IMR-90 (cell line): ENCODE measurements at regions not wholly inside any gene's neighbourhood (a gene's known extent, or its start where the extent isn't known, plus 50 kb on each side); places are given as distances from the start of the nearest gene placed in this dataset.

ENCODE experiments used
- ATAC-seq: fragments of 200-7000 bp; cut with Tn5 transposase; 2 replicates; pipeline ENCODE4 v1.9.1; 2020; ENCODE audit warnings: low read depth, mild to moderate bottlenecking, moderate library complexity
- BruUV-seq: library from RNA; stranded (reverse); fragments of 400-500 nt; replicated peaks from 2 replicates; lab custom pipeline; 2021; lab: Mats Ljungman, UMichigan
- CTCF ChIA-PET: fragments of 300-600 bp; formaldehyde crosslinking; extraction: SDS; loops from one replicate; lab custom pipeline; 2021; ENCODE audit warnings: antibody characterized with exemption; lab: Yijun Ruan, JAX
- POLR2A ChIA-PET: fragments of 300-600 bp; sonication (Branson Sonifier 250); formaldehyde crosslinking; loops from one replicate; lab custom pipeline; 2022; ENCODE audit warnings: antibody characterized with exemption; ENCODE audit not compliant: unreplicated experiment; lab: Charles Lee
- DNase-seq: peaks from one replicate; pipeline ENCODE4 v3.0.0; 2013
- H2AFZ ChIP-seq: replicated peaks from 2 replicates; pipeline ENCODE3; 2013; ENCODE audit warnings: low read length, mild to moderate bottlenecking; ENCODE audit not compliant: poor library complexity
- H2AK5ac ChIP-seq: 2 replicates; pipeline ENCODE4 v1.6.1; 2013; ENCODE audit warnings: low read depth, low read length, inconsistent platforms
- H2AK9ac ChIP-seq: replicated peaks from 2 replicates; pipeline ENCODE3; 2013; ENCODE audit warnings: mild to moderate bottlenecking, low read depth, low read length, moderate library complexity; ENCODE audit not compliant: poor library complexity
- H2BK120ac ChIP-seq: 2 replicates; pipeline ENCODE4 v1.6.1; 2013; ENCODE audit warnings: low read depth, low read length, inconsistent platforms
- H2BK15ac ChIP-seq: 3 replicates; pipeline ENCODE4 v1.6.1; 2013; ENCODE audit warnings: low read depth, low read length, inconsistent platforms
- H2BK20ac ChIP-seq: 2 replicates; pipeline ENCODE4 v1.6.1; 2013; ENCODE audit warnings: low read depth, mild to moderate bottlenecking, inconsistent platforms, low read length, moderate library complexity
- H2BK5ac ChIP-seq: 2 replicates; pipeline ENCODE4 v1.6.1; 2013; ENCODE audit warnings: mild to moderate bottlenecking, low read depth, low read length, inconsistent platforms; ENCODE audit not compliant: poor library complexity, severe bottlenecking
- H3K14ac ChIP-seq: replicated peaks from 2 replicates; pipeline ENCODE4 v1.6.1; 2013; ENCODE audit warnings: low read depth, low read length, inconsistent platforms
- H3K18ac ChIP-seq: 2 replicates; pipeline ENCODE4 v1.6.1; 2013; ENCODE audit warnings: low read depth, low read length, control low read depth
- H3K23ac ChIP-seq: 2 replicates; pipeline ENCODE4 v1.6.1; 2013; ENCODE audit warnings: low read depth, low read length, inconsistent platforms
- H3K27ac ChIP-seq: 2 replicates; pipeline ENCODE4 v1.5.1; 2013; ENCODE audit warnings: mild to moderate bottlenecking, control low read depth, low read length; ENCODE audit not compliant: insufficient read depth
- H3K27me3 ChIP-seq: 2 replicates; pipeline ENCODE4 v1.6.1; 2013; ENCODE audit warnings: low read length; ENCODE audit not compliant: control insufficient read depth, insufficient read depth
- H3K36me3 ChIP-seq: 2 replicates; pipeline ENCODE4 v1.6.1; 2013; ENCODE audit warnings: low read length, mixed read lengths; ENCODE audit not compliant: control insufficient read depth, insufficient read depth
- H3K4ac ChIP-seq: 2 replicates; pipeline ENCODE4 v1.6.1; 2013; ENCODE audit warnings: low read depth, low read length, inconsistent platforms
- H3K4me1 ChIP-seq: 2 replicates; pipeline ENCODE4 v1.6.1; 2013; ENCODE audit warnings: low read length, mixed read lengths; ENCODE audit not compliant: control insufficient read depth, insufficient read depth
- H3K4me2 ChIP-seq: 2 replicates; pipeline ENCODE4 v1.6.1; 2013; ENCODE audit warnings: low read depth, mild to moderate bottlenecking, control low read depth, low read length, moderate library complexity
- H3K4me3 ChIP-seq: 2 replicates; pipeline ENCODE4 v1.5.1; 2013; ENCODE audit warnings: low read depth, mild to moderate bottlenecking, control low read depth, low read length, moderate library complexity; ENCODE audit not compliant: insufficient read depth
- H3K56ac ChIP-seq: 2 replicates; pipeline ENCODE4 v1.6.1; 2013; ENCODE audit warnings: low read length, inconsistent platforms; ENCODE audit not compliant: insufficient read depth; ENCODE audit errors: extremely low read depth
- H3K79me1 ChIP-seq, 2 experiments: 2 replicates each; pipeline ENCODE4 v1.6.1; 2013; ENCODE audit warnings: low read length in 2 of 2, inconsistent platforms in 1 of 2, low read depth in 1 of 2
- H3K9ac ChIP-seq: 2 replicates; pipeline ENCODE4 v1.6.1; 2013; ENCODE audit warnings: low read depth, low read length, control low read depth
- H3K9me1 ChIP-seq: 2 replicates; pipeline ENCODE4 v1.6.1; 2013; ENCODE audit warnings: low read length, inconsistent platforms; ENCODE audit not compliant: insufficient read depth
- H3K9me3 ChIP-seq: 2 replicates; pipeline ENCODE4 v1.6.1; 2013; ENCODE audit warnings: low read length; ENCODE audit not compliant: control insufficient read depth, insufficient read depth
- H4K20me1 ChIP-seq: 2 replicates; pipeline ENCODE4 v1.6.1; 2013; ENCODE audit warnings: low read length, inconsistent platforms; ENCODE audit not compliant: insufficient read depth
- H4K5ac ChIP-seq: 2 replicates; pipeline ENCODE4 v1.6.1; 2013; ENCODE audit warnings: mild to moderate bottlenecking, low read depth, low read length, control low read depth
- H4K8ac ChIP-seq, 2 experiments: 2 replicates each; pipeline ENCODE4 v1.6.1; 2013; ENCODE audit warnings: low read depth in 2 of 2, low read length in 2 of 2, control low read depth in 1 of 2, inconsistent platforms in 1 of 2
- H4K91ac ChIP-seq: 2 replicates; pipeline ENCODE4 v1.6.1; 2013; ENCODE audit warnings: low read depth, low read length, inconsistent platforms; ENCODE audit not compliant: insufficient read depth
- FOS ChIP-seq: fragments of 150-350 bp; IDR thresholded peaks from 2 replicates; pipeline ENCODE4 v1.6.1; 2016; ENCODE audit warnings: low read depth, low read length
- MAFK ChIP-seq: IDR thresholded peaks from 2 replicates; pipeline ENCODE4 v1.6.1; 2012; ENCODE audit warnings: low read depth, low read length, improper control_type of control experiment
- POLR2A ChIP-seq: IDR thresholded peaks from 2 replicates; pipeline ENCODE4 v1.6.1; 2012; ENCODE audit warnings: mild to moderate bottlenecking, low read depth, low read length
- RCOR1 ChIP-seq: IDR thresholded peaks from 2 replicates; pipeline ENCODE4 v1.6.1; 2012; ENCODE audit warnings: mild to moderate bottlenecking, low read length, improper control_type of control experiment; ENCODE audit not compliant: insufficient replicate concordance
- SMC3 ChIP-seq: fragments of 150-350 bp; IDR thresholded peaks from 2 replicates; pipeline ENCODE4 v1.6.1; 2016; ENCODE audit warnings: low read depth, mild to moderate bottlenecking, antibody characterized with exemption, low read length, moderate library complexity
- WGBS, 2 experiments: methylation state at CpG; one replicate each; pipeline versions ENCODE4 v1.1.5 to v1.1.7; 2013; ENCODE audit warnings: missing lambda C conversion rate in 2 of 2; ENCODE audit not compliant: insufficient read length in 1 of 2; ENCODE audit errors: extremely low coverage in 2 of 2; 5-methylcytosine and 5-hydroxymethylcytosine counted together
- dilution Hi-C: fragments of 300-500 bp; cut with HindIII; formaldehyde crosslinking; loops from one replicate; pipeline ENCODE4 v1.14.3; 2018; ENCODE audit warnings: low sequenced_read_pairs; ENCODE audit not compliant: unreplicated experiment
- in situ Hi-C: fragments of 300-500 bp; cut with MboI; formaldehyde crosslinking; loops from 3 replicates; pipeline ENCODE4 v1.14.3; 2019; ENCODE audit warnings: low sequenced_read_pairs, inconsistent platforms, mixed read lengths
- intact Hi-C: fragments of 100-400 bp; cut with micrococcal nuclease; formaldehyde crosslinking; loops from 2 replicates; pipeline ENCODE4 v1.10.0; 2022

DNA sequence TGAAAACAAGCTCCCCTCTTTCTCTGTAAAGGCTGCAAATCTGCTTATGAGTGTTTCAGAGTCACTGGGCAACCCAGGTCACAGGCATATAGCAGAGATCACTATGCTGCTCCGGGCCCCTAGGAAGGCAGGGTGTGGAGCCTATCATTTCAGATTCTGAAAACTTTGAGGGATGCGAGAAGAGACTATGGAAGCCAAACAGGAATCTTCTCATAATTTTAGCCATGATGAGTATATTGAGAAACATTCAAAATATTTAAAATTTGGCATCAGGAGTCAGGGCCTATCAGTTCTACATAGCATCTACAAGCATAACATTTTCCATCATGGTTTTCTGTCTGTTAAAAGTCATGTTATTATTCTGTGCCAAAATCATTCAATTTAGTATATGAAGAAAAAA, 61.7 kb upstream of the ATXN3L start:
- Histone ChIP-seq H2BK120ac (peak overlapping the region; percentile 90), H3K9me3 (no peaks in the 10 kb centered on the region), H3K9ac (no peak overlapping the region), H3K27ac (peak overlapping the region; percentile 78; the same call in 1 of the 2 replicates), H4K5ac (peak overlapping the region; percentile 78; the same call in 1 of the 2 replicates), H2BK5ac (peak overlapping the region; percentile 55), H2BK15ac (peak overlapping the region; percentile 15; the same call in 1 of the 3 replicates), H4K20me1 (no peaks in the 10 kb centered on the region), H4K91ac (peak overlapping the region; percentile 58), H3K36me3 (no peaks in the 10 kb centered on the region), H3K18ac (peak overlapping the region; percentile 83), H3K4me3 (no peak overlapping the region), H2AK5ac (no peak overlapping the region), H3K27me3 (no peaks in the 10 kb centered on the region), H3K56ac (no peak overlapping the region), H2AFZ (no peak overlapping the region), H3K4me2 (no peak overlapping the region), H3K9me1 (no peaks in the 10 kb centered on the region), H3K79me1 (no peaks in the 10 kb centered on the region), H3K4me1 (peaks cover 7% of the 10 kb centered on the region), H4K8ac (peak overlapping the region; percentile 2 to 51; a peak in 2 of 4 replicates), H3K14ac (peak overlapping the region; percentile 38), H3K23ac (0 out of 2 replicates have a peak overlapping the region, but pooled peaks have one; percentile 21), H2BK20ac (peak overlapping the region; percentile 51), H2AK9ac (no peak overlapping the region), H3K4ac (peak overlapping the region; percentile 54)
- TF ChIP-seq RCOR1 (no peak), POLR2A (no peak), SMC3 (no peak), MAFK (no peak), FOS (no peak)
- ChIA-PET CTCF (no interaction called here), POLR2A (no interaction called here)
- DNase-seq (peak; percentile 47), ATAC-seq (peak; percentile 7; the same call in 1 of the 2 replicates)
- intact Hi-C loops, result loop anchor here (2.0 kb wide), 1 partner anchor 17 kb away; no protein-coding TSS in a partner anchor
- no TSS peak for BruUV-seq
- in situ Hi-C loops, result no loop called here
- no CpG with 5 or more reads among the region's 2 CpGs for WGBS, 2 experiments
- dilution Hi-C loops, result no loop called here
